ENCODE measurements at regions not wholly inside any gene's neighbourhood (a gene's known extent, or its start where the extent isn't known, plus 50 kb on each side); places are given as distances from the start of the nearest gene placed in this dataset.

DNA sequence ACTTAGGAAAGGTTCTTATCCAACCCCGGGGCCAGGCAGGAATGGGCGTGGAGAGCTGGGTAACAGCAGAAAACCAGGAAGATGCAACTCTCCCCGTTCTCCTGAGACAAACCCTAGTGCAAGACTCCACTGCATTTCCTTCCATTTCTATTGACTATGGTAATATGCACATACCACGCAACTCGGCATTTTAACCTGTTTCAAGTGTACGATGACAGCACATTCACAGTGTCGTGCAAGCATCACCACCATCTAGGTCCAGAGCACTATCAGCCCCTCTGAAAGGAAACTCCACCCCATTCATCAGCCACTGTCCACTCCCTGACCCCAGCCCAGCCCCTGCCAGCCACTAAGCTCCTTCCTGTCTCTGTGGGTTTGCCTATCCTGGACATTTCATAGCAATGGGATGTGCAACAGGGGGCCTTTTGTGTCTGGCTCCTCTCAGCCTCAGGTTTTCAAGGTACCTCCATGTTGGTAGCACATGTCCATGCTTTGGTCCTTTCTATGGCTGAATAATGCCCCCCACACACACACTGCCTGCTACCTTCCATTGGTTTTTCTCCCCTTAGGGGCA is 441.9 kb downstream of the SOX9 start:
- H3K36me3 Mint-ChIP-seq (ENCODE audit: low read depth): no peaks in the 10 kb centered on the region
- H3K4me1 Mint-ChIP-seq (ENCODE audit: low read depth): peaks cover 5% of the 10 kb centered on the region
- H3K27ac Mint-ChIP-seq: no peak overlapping the region
- intact Hi-C loops (cut with micrococcal nuclease): no loop called here
- H3K9me3 Mint-ChIP-seq: no peaks in the 10 kb centered on the region
- ChIA-PET CTCF (interaction anchor here (1.6 to 1.8 kb wide), 2 partner anchors 164 to 807 kb away, joined by 5 to 10 read pairs; no protein-coding TSS in a partner anchor), POLR2A (interaction anchor here (0.8 kb wide), 1 partner anchor 629 kb away, joined by 3 read pairs; no protein-coding TSS in a partner anchor)
- TF ChIP-seq, protein P1, sequence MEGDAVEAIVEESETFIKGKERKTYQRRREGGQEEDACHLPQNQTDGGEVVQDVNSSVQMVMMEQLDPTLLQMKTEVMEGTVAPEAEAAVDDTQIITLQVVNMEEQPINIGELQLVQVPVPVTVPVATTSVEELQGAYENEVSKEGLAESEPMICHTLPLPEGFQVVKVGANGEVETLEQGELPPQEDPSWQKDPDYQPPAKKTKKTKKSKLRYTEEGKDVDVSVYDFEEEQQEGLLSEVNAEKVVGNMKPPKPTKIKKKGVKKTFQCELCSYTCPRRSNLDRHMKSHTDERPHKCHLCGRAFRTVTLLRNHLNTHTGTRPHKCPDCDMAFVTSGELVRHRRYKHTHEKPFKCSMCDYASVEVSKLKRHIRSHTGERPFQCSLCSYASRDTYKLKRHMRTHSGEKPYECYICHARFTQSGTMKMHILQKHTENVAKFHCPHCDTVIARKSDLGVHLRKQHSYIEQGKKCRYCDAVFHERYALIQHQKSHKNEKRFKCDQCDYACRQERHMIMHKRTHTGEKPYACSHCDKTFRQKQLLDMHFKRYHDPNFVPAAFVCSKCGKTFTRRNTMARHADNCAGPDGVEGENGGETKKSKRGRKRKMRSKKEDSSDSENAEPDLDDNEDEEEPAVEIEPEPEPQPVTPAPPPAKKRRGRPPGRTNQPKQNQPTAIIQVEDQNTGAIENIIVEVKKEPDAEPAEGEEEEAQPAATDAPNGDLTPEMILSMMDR (IDR thresholded peaks at IDR 0.05): no peak
- ATAC-seq: no peak
- no peak for DNase-seq
- no peak overlapping the region for H3K4me3 Mint-ChIP-seq
- no peaks in the 10 kb centered on the region for H3K27me3 Mint-ChIP-seq

DNA sequence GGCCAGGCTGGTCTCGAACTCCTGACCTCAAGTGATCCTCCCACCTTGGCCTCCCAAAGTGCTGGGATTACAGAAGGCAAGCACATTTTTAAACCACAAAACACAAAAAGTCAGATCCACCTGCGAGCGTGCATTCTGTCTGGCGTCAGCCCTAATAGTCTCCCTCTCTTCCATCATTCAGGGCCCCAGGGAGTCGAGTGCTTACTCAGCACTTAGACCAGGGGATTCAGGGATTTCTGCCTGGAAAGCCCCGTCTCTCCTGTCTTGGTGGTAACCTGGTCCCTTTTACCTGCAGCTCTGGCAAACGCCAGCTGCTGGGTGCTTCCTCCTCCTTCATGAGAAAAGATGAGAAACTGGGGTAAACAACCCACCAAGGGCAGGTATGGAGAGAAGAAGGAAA is 443.1 kb downstream of the SOX9 start:
- H3K36me3 Mint-ChIP-seq (ENCODE audit: low read depth): no peaks in the 10 kb centered on the region
- POLR2A ChIA-PET: no interaction called here
- DNase-seq (no peak), ATAC-seq (no peak)
- TF ChIP-seq, protein P1 (IDR thresholded peaks at IDR 0.05): no peak
- H3K27me3 Mint-ChIP-seq: no peaks in the 10 kb centered on the region
- H3K4me3 Mint-ChIP-seq: no peak overlapping the region
- H3K9me3 Mint-ChIP-seq: no peaks in the 10 kb centered on the region
- CTCF ChIA-PET: interaction anchor here (0.9 kb wide), 1 partner anchor 163 kb away, joined by 3 read pairs; no protein-coding TSS in a partner anchor
- H3K4me1 Mint-ChIP-seq (ENCODE audit: low read depth): peaks cover 5% of the 10 kb centered on the region
- no peak overlapping the region for H3K27ac Mint-ChIP-seq
- intact Hi-C loops (cut with micrococcal nuclease): no loop called here

DNA sequence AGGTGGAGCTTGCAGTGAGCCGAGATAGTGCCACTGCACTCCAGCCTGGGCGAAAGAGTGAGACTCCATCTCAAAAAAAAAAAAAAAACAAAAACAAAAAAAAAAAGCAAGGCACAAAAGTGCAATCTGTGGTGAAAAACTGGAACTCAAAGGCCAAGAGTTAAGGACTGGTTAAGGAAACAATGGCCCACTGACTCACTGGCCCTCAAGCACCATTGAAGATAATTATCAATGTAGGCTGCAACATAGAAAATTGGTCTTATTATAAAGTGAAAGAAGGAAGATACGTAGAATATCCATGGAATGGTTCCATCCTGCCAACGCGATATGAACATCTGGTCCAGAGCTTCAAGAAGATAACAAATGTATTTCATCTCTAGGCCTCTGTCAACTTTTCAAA is 444.2 kb downstream of the SOX9 start:
- ATAC-seq (no peak), DNase-seq (no peak)
- H3K4me3 Mint-ChIP-seq: no peak overlapping the region
- TF ChIP-seq, protein P1 (IDR thresholded peaks at IDR 0.05): no peak
- no peaks in the 10 kb centered on the region for H3K27me3 Mint-ChIP-seq
- no peak overlapping the region for H3K27ac Mint-ChIP-seq
- ChIA-PET CTCF (no interaction called here), POLR2A (no interaction called here)
- intact Hi-C loops (cut with micrococcal nuclease): no loop called here
- no peaks in the 10 kb centered on the region for H3K9me3 Mint-ChIP-seq
- H3K36me3 Mint-ChIP-seq (ENCODE audit: low read depth): no peaks in the 10 kb centered on the region
- H3K4me1 Mint-ChIP-seq (ENCODE audit: low read depth): peaks cover 5% of the 10 kb centered on the region

DNA sequence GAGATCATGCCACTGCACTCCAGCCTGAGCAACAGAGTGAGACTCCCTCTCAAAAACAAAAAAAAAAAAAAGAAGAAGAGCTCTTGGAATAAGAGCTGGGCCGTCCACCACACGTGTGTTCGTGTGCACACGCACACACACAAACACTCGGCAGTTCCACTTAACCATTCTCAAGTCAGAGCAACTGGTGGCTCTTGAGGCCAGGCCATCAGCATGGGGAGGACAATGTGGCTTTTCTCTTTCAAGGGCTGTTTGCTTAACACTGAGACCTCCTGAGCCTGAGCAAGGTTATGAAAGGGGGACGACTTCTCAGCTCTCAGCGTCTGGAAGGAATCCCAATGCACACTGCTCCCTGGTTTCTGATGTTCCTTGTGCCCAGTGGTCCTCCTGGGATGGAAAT is 444.9 kb downstream of the SOX9 start:
- intact Hi-C loops (cut with micrococcal nuclease): no loop called here
- ATAC-seq: no peak
- TF ChIP-seq, protein P1 (IDR thresholded peaks at IDR 0.05): no peak
- CTCF ChIA-PET: no interaction called here
- peaks cover 5% of the 10 kb centered on the region for H3K4me1 Mint-ChIP-seq (ENCODE audit: low read depth)
- H3K9me3 Mint-ChIP-seq: no peaks in the 10 kb centered on the region
- no peak overlapping the region for H3K4me3 Mint-ChIP-seq
- no peak overlapping the region for H3K27ac Mint-ChIP-seq
- DNase-seq: no peak
- H3K27me3 Mint-ChIP-seq: no peaks in the 10 kb centered on the region
- POLR2A ChIA-PET: no interaction called here
- no peaks in the 10 kb centered on the region for H3K36me3 Mint-ChIP-seq (ENCODE audit: low read depth)

DNA sequence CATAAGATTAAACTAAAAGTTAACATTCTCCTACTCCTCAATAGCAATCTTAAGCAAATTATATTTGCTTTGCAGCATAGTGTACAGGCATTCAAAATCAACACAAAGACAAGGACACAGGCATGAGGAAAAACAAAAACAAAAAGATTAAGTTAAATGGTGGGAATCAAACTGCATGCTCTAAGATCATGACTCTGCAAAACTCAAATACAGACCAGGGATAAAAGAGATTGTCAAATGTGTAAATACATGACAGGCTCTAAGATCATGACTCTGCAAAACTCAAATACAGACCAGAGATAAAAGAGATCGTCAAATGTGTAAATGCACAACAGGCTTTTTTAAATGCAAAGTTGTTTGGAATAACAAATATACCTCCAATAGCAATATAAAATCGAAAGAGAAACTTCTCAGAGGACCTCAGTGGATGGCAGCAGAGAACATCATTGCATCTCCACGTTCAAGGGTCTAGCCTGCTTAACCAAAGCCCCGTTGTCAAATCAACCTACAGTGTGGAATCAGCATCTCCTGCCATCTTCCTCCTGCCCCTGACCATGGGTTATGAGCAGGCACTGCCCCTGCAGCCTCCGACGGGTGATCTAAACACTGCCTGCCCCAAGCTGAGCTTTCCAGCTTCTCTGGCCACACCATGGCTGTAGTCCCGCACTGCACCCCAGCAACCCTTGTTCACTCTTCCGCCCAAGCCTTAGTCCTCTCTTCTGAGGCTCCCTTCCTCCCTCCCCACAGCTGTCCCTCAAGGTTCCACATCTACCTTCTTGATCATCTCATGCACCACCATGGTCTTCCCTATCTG is 446.1 kb downstream of the SOX9 start:
- TF ChIP-seq, protein P1 (IDR thresholded peaks at IDR 0.05): no peak
- ATAC-seq (no peak), DNase-seq (no peak)
- no peaks in the 10 kb centered on the region for H3K36me3 Mint-ChIP-seq (ENCODE audit: low read depth)
- H3K9me3 Mint-ChIP-seq: no peaks in the 10 kb centered on the region
- no peak overlapping the region for H3K27ac Mint-ChIP-seq
- peaks cover 5% of the 10 kb centered on the region for H3K4me1 Mint-ChIP-seq (ENCODE audit: low read depth)
- no peak overlapping the region for H3K4me3 Mint-ChIP-seq
- ChIA-PET POLR2A (no interaction called here), CTCF (interaction anchor here (0.8 kb wide), 1 partner anchor 10 kb away, joined by 3 read pairs; no protein-coding TSS in a partner anchor)
- no peaks in the 10 kb centered on the region for H3K27me3 Mint-ChIP-seq
- intact Hi-C loops (cut with micrococcal nuclease): no loop called here

All from activated CD8-positive, alpha-beta T cell treated with anti-CD3 and anti-CD28 coated beads for 36 hours (primary cell).